DND-41 (cell line): ENCODE measurements at regions not wholly inside any gene's neighbourhood (a gene's known extent, or its start where the extent isn't known, plus 50 kb on each side); places are given as distances from the start of the nearest gene placed in this dataset.

Experiments
- ATAC-seq: fragments of 200-7000 bp; cut with Tn5 transposase; 3 replicates; pipeline ENCODE4 v1.9.1; 2021; ENCODE audit warnings: low read depth; ENCODE audit not compliant: insufficient read depth
- DNase-seq: peaks from one replicate; pipeline ENCODE4 v3.0.0-alpha.2; 2020
- H2AFZ ChIP-seq: 2 replicates; pipeline ENCODE4 v1.6.0; 2012; ENCODE audit warnings: low read depth, low read length
- H3K27ac ChIP-seq: 2 replicates; pipeline ENCODE4 v1.5.1; 2012; ENCODE audit warnings: low read length, inconsistent platforms
- H3K27me3 ChIP-seq: fragments of 200-600 bp; sonication (generic); 2 replicates; pipeline ENCODE4 v1.6.0; 2012; ENCODE audit warnings: low read length, mild to moderate bottlenecking, inconsistent platforms; ENCODE audit not compliant: insufficient read depth, poor library complexity
- H3K36me3 ChIP-seq: 2 replicates; pipeline ENCODE4 v1.5.1; 2012; ENCODE audit warnings: low read length, inconsistent platforms; ENCODE audit not compliant: insufficient read depth
- H3K4me1 ChIP-seq: 2 replicates; pipeline ENCODE4 v1.5.1; 2012; ENCODE audit warnings: mild to moderate bottlenecking, low read length; ENCODE audit not compliant: insufficient read depth
- H3K4me2 ChIP-seq: 2 replicates; pipeline ENCODE4 v1.6.0; 2012; ENCODE audit warnings: mild to moderate bottlenecking, moderate library complexity, low read length, inconsistent platforms; ENCODE audit not compliant: insufficient read depth
- H3K4me3 ChIP-seq, 2 experiments: fragments of 200-600 bp in 1 of 2; shearing (Covaris generic) in 1 of 2; 2 replicates each; pipeline ENCODE4 v1.5.1; 2012 to 2016; ENCODE audit warnings: inconsistent platforms in 2 of 2, low read length in 2 of 2, mild to moderate bottlenecking in 2 of 2, low read depth in 1 of 2, moderate library complexity in 1 of 2
- H3K79me2 ChIP-seq: 2 replicates; pipeline ENCODE4 v1.6.0; 2012; ENCODE audit warnings: low read length, inconsistent platforms; ENCODE audit not compliant: insufficient read depth
- H3K9ac ChIP-seq: 2 replicates; pipeline ENCODE4 v1.6.0; 2012; ENCODE audit warnings: low read depth, mild to moderate bottlenecking, inconsistent platforms, low read length, moderate library complexity
- H3K9me3 ChIP-seq: 2 replicates; pipeline ENCODE4 v1.5.1; 2012; ENCODE audit warnings: low read length, moderate library complexity, mild to moderate bottlenecking, inconsistent platforms; ENCODE audit not compliant: insufficient read depth, severe bottlenecking
- H4K20me1 ChIP-seq: 2 replicates; pipeline ENCODE4 v1.6.0; 2012; ENCODE audit warnings: low read length; ENCODE audit not compliant: insufficient read depth
- EZH2 ChIP-seq: IDR thresholded peaks from 3 replicates; pipeline ENCODE4 v1.6.1; 2012; ENCODE audit warnings: borderline replicate concordance, low read depth, mild to moderate bottlenecking, moderate library complexity, low read length, inconsistent platforms; ENCODE audit not compliant: severe bottlenecking
- TF ChIP-seq, protein P1 (sequence below): IDR thresholded peaks from 2 replicates; pipeline ENCODE4 v1.5.1; 2012; ENCODE audit warnings: borderline replicate concordance, low read length, moderate library complexity, mild to moderate bottlenecking; ENCODE audit not compliant: poor library complexity, severe bottlenecking; ENCODE audit errors: extremely low read depth

DNA sequence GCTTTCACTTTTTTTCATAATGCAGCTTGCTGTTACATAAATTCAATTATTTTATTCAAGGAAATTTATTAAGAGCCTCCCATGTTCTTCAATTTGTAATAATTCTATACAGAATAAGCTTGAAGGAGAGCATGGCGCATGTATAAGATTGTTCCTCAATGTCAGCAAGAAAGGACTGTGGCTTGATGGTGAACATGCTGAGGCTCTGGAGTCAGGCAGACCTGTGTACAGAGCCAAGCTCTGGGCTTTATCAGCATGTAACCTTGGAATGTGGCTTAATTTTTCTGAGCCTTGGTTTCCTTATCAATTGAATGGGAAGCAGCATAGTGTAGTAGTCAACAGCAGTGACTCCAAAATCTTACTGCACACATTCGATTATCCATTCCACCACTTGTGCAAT is 92.4 kb downstream of the JRKL start:
- H3K79me2 ChIP-seq, result no peaks in the 10 kb centered on the region
- no peak overlapping the region for H2AFZ ChIP-seq
- H3K27me3 ChIP-seq, result no peaks in the 10 kb centered on the region
- H3K4me2 ChIP-seq, result no peak overlapping the region
- no peak for TF ChIP-seq EZH2
- TF ChIP-seq, protein P1, sequence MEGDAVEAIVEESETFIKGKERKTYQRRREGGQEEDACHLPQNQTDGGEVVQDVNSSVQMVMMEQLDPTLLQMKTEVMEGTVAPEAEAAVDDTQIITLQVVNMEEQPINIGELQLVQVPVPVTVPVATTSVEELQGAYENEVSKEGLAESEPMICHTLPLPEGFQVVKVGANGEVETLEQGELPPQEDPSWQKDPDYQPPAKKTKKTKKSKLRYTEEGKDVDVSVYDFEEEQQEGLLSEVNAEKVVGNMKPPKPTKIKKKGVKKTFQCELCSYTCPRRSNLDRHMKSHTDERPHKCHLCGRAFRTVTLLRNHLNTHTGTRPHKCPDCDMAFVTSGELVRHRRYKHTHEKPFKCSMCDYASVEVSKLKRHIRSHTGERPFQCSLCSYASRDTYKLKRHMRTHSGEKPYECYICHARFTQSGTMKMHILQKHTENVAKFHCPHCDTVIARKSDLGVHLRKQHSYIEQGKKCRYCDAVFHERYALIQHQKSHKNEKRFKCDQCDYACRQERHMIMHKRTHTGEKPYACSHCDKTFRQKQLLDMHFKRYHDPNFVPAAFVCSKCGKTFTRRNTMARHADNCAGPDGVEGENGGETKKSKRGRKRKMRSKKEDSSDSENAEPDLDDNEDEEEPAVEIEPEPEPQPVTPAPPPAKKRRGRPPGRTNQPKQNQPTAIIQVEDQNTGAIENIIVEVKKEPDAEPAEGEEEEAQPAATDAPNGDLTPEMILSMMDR, result no peak
- no peaks in the 10 kb centered on the region for H3K9me3 ChIP-seq
- H4K20me1 ChIP-seq, result no peaks in the 10 kb centered on the region
- no peaks in the 10 kb centered on the region for H3K4me1 ChIP-seq
- no peak overlapping the region for H3K27ac ChIP-seq
- H3K36me3 ChIP-seq, result no peaks in the 10 kb centered on the region
- no peak overlapping the region for H3K4me3 ChIP-seq
- no peak for ATAC-seq
- H3K9ac ChIP-seq, result no peak overlapping the region
- no peak for DNase-seq

DNA sequence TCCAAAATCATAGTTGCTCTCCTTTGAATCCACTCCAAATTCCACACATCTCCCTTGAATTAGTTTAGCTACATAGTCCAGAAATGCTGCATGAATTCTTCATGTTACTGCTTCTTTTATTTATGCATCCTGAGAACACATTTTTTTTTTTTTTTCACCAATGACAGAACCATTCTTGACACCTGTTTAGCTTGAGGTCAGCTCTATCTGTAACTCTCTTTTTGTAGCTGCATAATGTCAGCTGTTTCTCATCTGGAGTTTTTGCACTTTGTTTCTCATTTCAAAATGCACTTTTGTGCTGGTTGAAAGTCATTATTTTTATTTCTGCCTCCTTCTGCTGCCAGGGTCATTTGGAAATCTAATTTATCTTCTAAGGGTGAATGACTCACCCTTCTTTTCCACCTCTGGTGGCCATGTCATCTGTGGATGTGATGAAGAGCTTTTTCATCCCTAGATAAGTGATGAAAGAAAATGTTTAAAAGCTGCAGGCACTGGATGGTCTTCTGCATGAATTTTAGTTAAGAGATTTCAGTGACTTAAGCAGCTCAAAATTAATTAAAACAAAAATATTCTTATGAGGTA is 93.7 kb downstream of the JRKL start:
- no peaks in the 10 kb centered on the region for H3K36me3 ChIP-seq
- no peaks in the 10 kb centered on the region for H4K20me1 ChIP-seq
- no peak overlapping the region for H3K27ac ChIP-seq
- ATAC-seq, result no peak
- H3K9ac ChIP-seq, result no peak overlapping the region
- H3K27me3 ChIP-seq, result no peaks in the 10 kb centered on the region
- H2AFZ ChIP-seq, result no peak overlapping the region
- TF ChIP-seq, protein P1, result no peak
- no peak for TF ChIP-seq EZH2
- no peak overlapping the region for H3K4me3 ChIP-seq
- no peak for DNase-seq
- no peaks in the 10 kb centered on the region for H3K79me2 ChIP-seq
- H3K4me1 ChIP-seq, result no peaks in the 10 kb centered on the region
- no peak overlapping the region for H3K4me2 ChIP-seq
- H3K9me3 ChIP-seq, result no peaks in the 10 kb centered on the region

DNA sequence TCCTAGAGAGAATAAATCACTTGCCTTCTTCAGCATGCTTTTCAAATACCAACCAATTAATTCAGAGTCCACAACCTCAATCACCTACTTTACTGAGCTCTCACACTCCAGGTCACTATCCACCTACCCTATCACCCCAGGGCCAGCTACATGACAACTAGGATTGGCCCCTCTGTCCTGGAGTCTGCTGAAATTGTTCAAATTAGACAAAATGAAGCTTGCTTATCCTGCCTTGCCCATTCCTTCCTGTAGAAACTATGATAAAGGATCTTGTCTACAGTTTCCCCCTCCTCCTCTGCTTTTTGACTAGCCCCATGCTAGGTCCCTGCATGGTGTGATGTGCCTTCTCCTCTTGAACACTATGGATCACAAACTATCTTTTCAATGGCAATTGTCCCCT is 94.5 kb downstream of the JRKL start:
- ATAC-seq (no peak), DNase-seq (no peak)
- H3K27ac ChIP-seq, result no peak overlapping the region
- TF ChIP-seq, protein P1, result no peak
- no peak for TF ChIP-seq EZH2
- no peak overlapping the region for H2AFZ ChIP-seq
- H3K9me3 ChIP-seq, result no peaks in the 10 kb centered on the region
- no peaks in the 10 kb centered on the region for H3K27me3 ChIP-seq
- H3K4me2 ChIP-seq, result no peak overlapping the region
- H3K4me1 ChIP-seq, result no peaks in the 10 kb centered on the region
- no peak overlapping the region for H3K4me3 ChIP-seq
- no peak overlapping the region for H3K9ac ChIP-seq
- no peaks in the 10 kb centered on the region for H3K36me3 ChIP-seq
- H3K79me2 ChIP-seq, result no peaks in the 10 kb centered on the region
- H4K20me1 ChIP-seq, result no peaks in the 10 kb centered on the region
